ENCODE measurements at regions not wholly inside any gene's neighbourhood (a gene's known extent, or its start where the extent isn't known, plus 50 kb on each side); places are given as distances from the start of the nearest gene placed in this dataset.
"Not testable (repeated sequence)": the region's sequence is repeated elsewhere in the genome, so short reads cannot be mapped to it uniquely, and the experiment has no call there.

- no peaks in the 10 kb centered on the region for H3K4me1 ChIP-seq (ENCODE audit: low read length)
- no peaks in the 10 kb centered on the region for H3K36me3 ChIP-seq (replicated peaks; ENCODE audit: low read depth, low read length)
- no peak overlapping the region for H3K27ac ChIP-seq (ENCODE audit: low read length)
- H3K4me3 ChIP-seq (ENCODE audit: low read length): no peak overlapping the region
- TF ChIP-seq EZH2phosphoT487 (IDR thresholded peaks at IDR 0.05; ENCODE audit: low read depth) (no peak), CTCF (IDR thresholded peaks at IDR 0.05; ENCODE audit: low read depth, low read length) (no peak)
- no peak overlapping the region for H2AFZ ChIP-seq (ENCODE audit: low read depth, low read length)
- H3K9ac ChIP-seq (ENCODE audit: low read length): no peak overlapping the region
- H4K20me1 ChIP-seq (ENCODE audit: insufficient read depth, low read length): no peaks in the 10 kb centered on the region
- H3K9me3 ChIP-seq (ENCODE audit: insufficient read depth, low read length): no peaks in the 10 kb centered on the region
- no peaks in the 10 kb centered on the region for H3K79me2 ChIP-seq (ENCODE audit: low read length)
- H3K4me2 ChIP-seq (ENCODE audit: low read length): no peak overlapping the region
- H3K27me3 ChIP-seq (ENCODE audit: low read depth, low read length): no peaks in the 10 kb centered on the region
Observed at GRCh38 chr2:194661431-194661830, 995.6 kb upstream of the SLC39A10 start.

- H3K4me2 ChIP-seq (ENCODE audit: low read length); H2AFZ ChIP-seq (ENCODE audit: low read depth, low read length); H4K20me1 ChIP-seq (ENCODE audit: insufficient read depth, low read length); H3K27ac ChIP-seq (ENCODE audit: low read length); H3K36me3 ChIP-seq (replicated peaks; ENCODE audit: low read depth, low read length); H3K4me1 ChIP-seq (ENCODE audit: low read length); H3K4me3 ChIP-seq (ENCODE audit: low read length); H3K9ac ChIP-seq (ENCODE audit: low read length); H3K79me2 ChIP-seq (ENCODE audit: low read length); H3K27me3 ChIP-seq (ENCODE audit: low read depth, low read length); H3K9me3 ChIP-seq (ENCODE audit: insufficient read depth, low read length): not testable (repeated sequence)
Observed at GRCh38 chr2:194639057-194639456, 1018.0 kb upstream of the SLC39A10 start.

- H3K9me3 ChIP-seq (ENCODE audit: insufficient read depth, low read length): no peaks in the 10 kb centered on the region
- no peak for TF ChIP-seq EZH2phosphoT487 (IDR thresholded peaks at IDR 0.05; ENCODE audit: low read depth)
- TF ChIP-seq CTCF (IDR thresholded peaks at IDR 0.05; ENCODE audit: low read depth, low read length): no peak
- no peak overlapping the region for H2AFZ ChIP-seq (ENCODE audit: low read depth, low read length)
- H3K27ac ChIP-seq (ENCODE audit: low read length): no peak overlapping the region
- no peak overlapping the region for H3K9ac ChIP-seq (ENCODE audit: low read length)
- no peaks in the 10 kb centered on the region for H3K27me3 ChIP-seq (ENCODE audit: low read depth, low read length)
- H3K36me3 ChIP-seq (replicated peaks; ENCODE audit: low read depth, low read length): no peaks in the 10 kb centered on the region
- no peaks in the 10 kb centered on the region for H4K20me1 ChIP-seq (ENCODE audit: insufficient read depth, low read length)
- no peak overlapping the region for H3K4me2 ChIP-seq (ENCODE audit: low read length)
- no peaks in the 10 kb centered on the region for H3K79me2 ChIP-seq (ENCODE audit: low read length)
- peaks cover 16% of the 10 kb centered on the region for H3K4me1 ChIP-seq (ENCODE audit: low read length)
- H3K4me3 ChIP-seq (ENCODE audit: low read length): no peak overlapping the region
Observed at GRCh38 chr2:194621945-194622344, 1035.1 kb upstream of the SLC39A10 start.

GRCh38 chr2:194619366-194619765 is 1037.7 kb upstream of the SLC39A10 start:
- Histone ChIP-seq H3K27ac (ENCODE audit: low read length) (no peak overlapping the region), H3K4me2 (ENCODE audit: low read length) (no peak overlapping the region), H3K79me2 (ENCODE audit: low read length) (no peaks in the 10 kb centered on the region), H4K20me1 (ENCODE audit: insufficient read depth, low read length) (no peaks in the 10 kb centered on the region), H3K27me3 (ENCODE audit: low read depth, low read length) (no peaks in the 10 kb centered on the region), H3K4me1 (ENCODE audit: low read length) (peaks cover 29% of the 10 kb centered on the region), H3K9ac (ENCODE audit: low read length) (no peak overlapping the region), H3K4me3 (ENCODE audit: low read length) (no peak overlapping the region), H2AFZ (ENCODE audit: low read depth, low read length) (no peak overlapping the region), H3K9me3 (ENCODE audit: insufficient read depth, low read length) (no peaks in the 10 kb centered on the region), H3K36me3 (replicated peaks; ENCODE audit: low read depth, low read length) (no peaks in the 10 kb centered on the region)
- no peak for TF ChIP-seq EZH2phosphoT487 (IDR thresholded peaks at IDR 0.05; ENCODE audit: low read depth)

- H3K4me1 ChIP-seq (ENCODE audit: low read length): peaks cover 29% of the 10 kb centered on the region
- H3K4me3 ChIP-seq (ENCODE audit: low read length): no peak overlapping the region
- no peak overlapping the region for H3K4me2 ChIP-seq (ENCODE audit: low read length)
- no peaks in the 10 kb centered on the region for H4K20me1 ChIP-seq (ENCODE audit: insufficient read depth, low read length)
- no peak overlapping the region for H3K9ac ChIP-seq (ENCODE audit: low read length)
- no peaks in the 10 kb centered on the region for H3K27me3 ChIP-seq (ENCODE audit: low read depth, low read length)
- no peak overlapping the region for H3K27ac ChIP-seq (ENCODE audit: low read length)
- no peaks in the 10 kb centered on the region for H3K9me3 ChIP-seq (ENCODE audit: insufficient read depth, low read length)
- no peak for TF ChIP-seq CTCF (IDR thresholded peaks at IDR 0.05; ENCODE audit: low read depth, low read length)
- no peak for TF ChIP-seq EZH2phosphoT487 (IDR thresholded peaks at IDR 0.05; ENCODE audit: low read depth)
- H3K36me3 ChIP-seq (replicated peaks; ENCODE audit: low read depth, low read length): no peaks in the 10 kb centered on the region
- no peak overlapping the region for H2AFZ ChIP-seq (ENCODE audit: low read depth, low read length)
- H3K79me2 ChIP-seq (ENCODE audit: low read length): no peaks in the 10 kb centered on the region
Observed at GRCh38 chr2:194618432-194618831, 1038.6 kb upstream of the SLC39A10 start.
